Stimulated activated naive CD4-positive, alpha-beta T cell (primary cell): ENCODE measurements at regions not wholly inside any gene's neighbourhood (a gene's known extent, or its start where the extent isn't known, plus 50 kb on each side); places are given as distances from the start of the nearest gene placed in this dataset.

Experiments used
- DNase-seq, 6 experiments: peaks; one replicate each; lab custom pipeline; 2025; lab: John Stamatoyannopoulos, UW

DNA sequence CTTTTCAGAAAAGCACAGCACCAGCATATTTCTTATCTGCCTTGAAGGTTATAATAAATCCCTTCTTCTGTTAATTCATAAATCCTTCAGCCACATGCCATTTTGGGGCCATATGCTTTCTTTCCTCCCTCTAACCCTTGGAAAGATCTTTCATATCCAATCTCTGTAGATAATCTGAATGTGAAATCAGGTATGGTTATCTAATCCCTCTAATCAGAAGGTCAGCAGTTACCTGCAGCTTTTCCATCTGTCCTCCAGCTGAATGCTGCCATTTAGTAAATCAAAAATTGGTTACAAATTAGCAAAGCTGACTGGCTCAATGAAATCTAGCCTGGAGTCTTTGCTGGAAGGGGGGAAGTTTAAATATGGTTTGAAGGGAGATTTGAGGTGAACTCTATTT is 230.5 kb downstream of the PIK3C3 start:
- DNase-seq: no peak

DNA sequence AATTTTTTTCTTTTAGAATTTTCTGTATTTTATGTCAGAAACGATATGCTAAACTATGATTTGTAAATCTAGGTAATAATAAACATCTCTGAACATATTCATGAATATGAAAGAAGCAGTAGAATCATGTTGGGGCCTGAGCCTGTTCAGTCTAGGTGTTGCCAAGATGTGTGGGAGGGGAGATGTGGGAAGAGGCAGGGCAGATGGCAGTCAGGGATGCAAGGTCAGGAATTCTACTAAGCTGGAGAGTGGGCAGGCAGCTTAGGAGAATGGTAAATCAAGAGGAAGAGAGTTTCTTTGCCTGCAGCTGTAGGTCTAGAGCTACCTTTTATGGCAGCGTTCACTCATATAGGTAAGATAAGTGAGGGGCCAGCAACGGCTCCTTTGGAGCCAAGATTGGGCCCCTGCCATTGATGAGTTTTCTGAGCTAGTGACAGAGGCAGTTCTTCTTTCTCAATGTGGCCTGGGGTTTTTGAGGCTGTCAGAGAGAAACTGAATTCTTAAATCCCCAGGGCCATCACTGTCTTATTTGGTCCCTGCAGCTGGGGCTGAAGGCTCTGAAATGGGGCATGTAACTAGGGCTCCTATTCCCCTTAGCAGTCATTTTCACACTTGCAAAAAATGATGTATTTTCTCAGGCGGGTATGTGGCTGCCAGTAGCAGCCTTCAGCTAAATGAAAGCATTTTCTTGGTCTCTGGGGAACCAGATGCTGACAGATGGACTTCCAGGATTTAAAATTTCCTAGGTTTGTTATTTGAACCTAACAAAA is 232.8 kb downstream of the PIK3C3 start:
- DNase-seq: no peak

DNA sequence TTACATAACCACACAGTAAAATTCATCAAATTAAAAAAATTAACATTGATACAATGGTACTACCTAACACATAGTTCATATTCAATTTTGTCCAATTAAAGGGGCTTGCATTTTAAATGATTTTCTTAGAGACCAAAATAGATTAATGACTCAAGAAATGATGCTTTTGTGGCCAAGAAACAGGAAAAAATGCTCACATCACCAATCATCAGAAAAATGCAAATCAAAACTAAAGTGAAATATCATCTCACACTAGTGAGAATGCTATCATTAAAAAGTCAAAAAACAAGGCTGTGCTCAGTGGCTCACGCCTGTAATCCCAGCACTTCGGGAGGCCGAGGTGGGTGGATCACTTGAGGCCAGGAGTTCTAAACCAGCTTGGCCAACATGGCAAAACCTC is 235.6 kb downstream of the PIK3C3 start:
- DNase-seq: no peak

DNA sequence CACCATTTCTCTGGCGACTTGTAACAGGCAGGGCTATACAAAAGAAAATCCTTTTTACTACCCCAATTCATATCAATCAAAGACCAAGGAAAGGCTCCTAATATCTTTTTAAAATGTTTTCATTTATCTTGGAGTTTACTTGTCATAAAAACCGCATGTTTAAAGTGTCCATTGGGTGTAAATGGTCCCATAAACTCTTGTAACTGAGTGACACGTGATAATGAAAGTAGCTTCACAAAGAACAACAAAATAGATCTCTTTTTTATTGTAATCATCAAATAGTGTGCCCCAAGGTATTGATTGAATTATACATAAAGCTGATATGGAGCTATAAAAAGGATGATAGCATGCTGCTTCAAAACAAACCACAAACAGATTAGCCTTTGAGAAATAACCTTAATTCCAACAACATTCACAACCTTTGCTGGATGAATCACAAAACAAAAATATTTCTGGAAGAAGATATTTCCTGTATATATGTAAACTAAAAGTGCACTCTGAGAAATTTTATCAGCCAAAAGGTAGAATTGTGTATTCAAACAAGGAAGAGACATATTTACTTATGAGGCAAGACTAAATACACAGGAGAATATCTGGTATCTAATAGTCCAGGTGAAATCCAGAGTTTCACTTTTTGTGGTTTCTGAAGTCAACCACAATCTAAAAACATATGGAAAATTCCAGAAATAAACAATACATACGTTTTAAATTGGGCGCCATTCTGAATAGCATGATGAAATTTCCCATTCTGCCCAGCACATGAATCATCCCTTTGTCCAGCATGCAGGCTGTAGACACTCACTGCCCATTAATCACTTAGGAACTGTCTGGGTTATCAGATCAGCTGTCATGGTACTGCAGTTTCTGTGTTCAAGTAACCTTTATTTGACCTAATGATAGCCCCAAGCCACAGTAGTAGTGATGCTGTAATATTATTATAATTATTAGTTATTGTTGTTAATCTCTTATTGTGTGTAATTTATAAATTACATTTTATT is 237.5 kb downstream of the PIK3C3 start:
- no peak for DNase-seq

DNA sequence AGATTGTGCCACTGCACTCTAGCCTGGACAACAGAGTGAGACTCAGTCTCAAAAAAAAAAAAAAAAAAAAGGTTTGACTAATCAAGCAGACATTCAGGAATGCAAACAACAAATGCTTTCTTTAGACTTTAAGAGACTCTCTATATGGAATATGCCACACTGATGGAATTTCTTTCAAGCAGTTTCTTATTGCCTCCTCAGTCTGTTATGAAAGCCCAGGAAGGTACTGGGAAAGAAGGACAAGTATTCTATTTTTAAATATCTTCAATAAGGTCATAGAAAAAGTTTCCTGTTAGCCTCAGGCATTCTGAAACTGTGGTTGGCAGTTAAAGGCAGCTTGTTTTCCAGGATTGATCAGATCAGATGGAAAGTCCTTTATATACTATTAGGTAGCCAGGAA is 241.6 kb downstream of the PIK3C3 start:
- DNase-seq: no peak

DNA sequence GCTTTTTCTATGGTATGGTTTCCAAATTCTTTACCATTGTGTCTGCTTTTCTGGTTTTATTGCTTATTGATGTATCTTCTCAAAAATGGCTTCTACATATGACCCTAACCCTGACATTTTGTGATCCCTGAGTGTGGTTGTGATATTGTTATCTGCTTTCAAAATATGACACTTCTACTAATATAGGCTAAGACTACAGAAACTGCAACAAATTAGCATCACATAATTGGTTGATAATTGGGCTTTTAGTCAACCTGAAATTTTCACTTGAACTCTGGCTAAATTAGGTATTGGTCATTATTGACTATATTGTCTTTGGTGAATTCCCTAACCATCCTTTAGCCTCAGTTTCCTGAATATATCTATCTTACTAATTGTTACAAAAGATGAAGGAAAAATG is 246.1 kb downstream of the PIK3C3 start:
- no peak for DNase-seq

DNA sequence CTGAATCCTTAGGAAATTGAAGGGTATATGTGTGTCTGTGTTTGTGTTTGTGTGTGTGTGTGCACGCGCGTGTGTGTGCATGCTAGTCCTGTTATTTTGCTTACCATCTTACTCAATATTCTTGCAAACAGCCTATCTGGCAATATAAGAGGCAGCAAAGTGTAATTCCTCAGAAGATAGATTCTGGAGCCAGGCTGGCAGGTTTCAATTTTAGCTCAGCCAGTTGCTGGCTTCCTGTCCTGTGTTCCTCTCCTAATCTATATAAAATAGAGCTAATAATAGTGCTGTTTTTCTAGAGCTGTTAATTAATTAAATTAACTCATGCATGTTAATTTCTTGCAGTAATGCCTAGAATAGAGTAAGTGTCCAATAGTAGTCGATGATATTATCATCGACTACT is 256.2 kb downstream of the PIK3C3 start:
- no peak for DNase-seq

DNA sequence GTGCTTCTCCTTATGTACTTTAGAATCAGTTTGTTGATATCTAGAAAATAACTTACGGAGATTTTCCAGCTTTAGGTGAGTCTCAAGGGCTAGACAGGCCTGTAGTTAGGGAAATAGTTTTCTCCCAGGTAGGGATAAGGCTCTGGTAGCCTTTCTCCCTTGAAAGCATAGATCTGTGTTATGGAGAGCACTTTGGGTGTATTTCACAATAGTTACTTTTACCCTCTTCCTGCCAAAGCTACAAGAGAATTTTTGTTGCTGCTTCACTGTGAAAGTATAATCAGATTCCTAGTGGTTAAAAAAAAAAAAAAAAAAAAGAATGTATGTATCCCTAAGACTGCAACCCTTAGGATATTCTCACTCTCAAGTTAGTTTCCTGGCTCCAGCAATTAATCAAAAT is 267.5 kb downstream of the PIK3C3 start:
- no peak for DNase-seq

DNA sequence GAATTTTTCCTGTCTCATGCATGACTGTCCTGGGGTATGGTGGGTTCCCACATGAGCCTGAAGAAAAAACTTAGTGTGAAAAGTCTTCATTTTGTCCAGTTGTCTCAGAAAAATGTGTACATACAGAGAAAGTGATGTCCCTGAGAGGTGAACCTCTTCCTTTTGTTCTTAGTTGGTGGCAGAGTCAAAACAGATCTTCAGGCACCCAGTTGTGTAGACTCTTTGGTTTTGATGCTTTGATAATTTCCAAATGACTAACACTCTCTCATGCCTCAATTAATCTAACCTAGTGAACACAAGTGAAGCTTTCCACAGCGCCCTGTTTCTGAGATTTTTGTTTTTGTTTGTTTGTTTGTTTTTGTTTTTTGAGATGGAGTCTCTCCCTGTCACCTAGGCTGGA is 273.5 kb downstream of the PIK3C3 start:
- no peak for DNase-seq

DNA sequence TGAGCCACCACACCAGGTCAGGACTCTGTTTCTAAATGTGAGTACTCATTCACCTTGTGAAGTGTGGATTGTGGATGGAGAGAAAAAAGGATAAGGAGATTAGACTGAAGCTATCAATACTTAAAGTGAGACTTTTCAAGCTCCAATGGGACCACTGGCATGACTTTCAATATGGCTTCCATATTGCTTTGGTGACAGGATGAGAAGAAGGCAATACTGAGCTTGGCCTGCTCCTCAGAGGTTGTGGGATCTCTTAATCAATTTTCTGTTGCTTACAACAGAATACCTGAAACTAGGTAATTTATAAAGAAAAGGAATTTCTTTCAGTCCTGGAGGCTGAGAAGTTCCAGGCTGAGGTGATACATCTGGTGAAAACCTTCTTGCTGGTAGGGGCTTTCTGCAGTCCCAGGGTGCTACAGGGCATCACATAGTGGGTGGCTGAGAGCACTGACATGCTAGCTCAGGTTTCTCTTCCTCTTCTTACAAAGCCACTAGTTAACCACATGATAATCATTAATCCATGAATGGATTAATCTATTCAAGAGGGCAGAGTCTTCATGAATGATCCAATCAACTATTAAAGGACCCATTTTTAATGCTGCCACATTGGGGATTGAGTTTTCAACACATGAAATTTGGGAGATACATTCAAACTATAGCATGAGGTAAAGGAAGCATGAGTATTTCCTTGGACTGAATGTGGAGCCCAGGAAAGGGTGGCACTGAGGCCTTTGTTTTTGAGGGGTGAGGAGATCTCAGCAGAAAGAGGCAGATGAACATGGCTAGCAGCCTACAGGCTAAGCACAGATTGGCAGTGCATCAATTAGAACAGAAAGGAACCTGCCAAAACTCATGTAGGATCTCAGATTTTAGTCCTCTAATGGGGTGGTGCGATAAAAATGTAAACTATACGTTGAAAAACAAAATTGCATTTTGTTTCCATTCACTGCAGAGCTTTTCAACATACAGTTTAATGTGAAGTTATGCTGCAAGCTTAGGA is 274.5 kb downstream of the PIK3C3 start:
- no peak for DNase-seq

DNA sequence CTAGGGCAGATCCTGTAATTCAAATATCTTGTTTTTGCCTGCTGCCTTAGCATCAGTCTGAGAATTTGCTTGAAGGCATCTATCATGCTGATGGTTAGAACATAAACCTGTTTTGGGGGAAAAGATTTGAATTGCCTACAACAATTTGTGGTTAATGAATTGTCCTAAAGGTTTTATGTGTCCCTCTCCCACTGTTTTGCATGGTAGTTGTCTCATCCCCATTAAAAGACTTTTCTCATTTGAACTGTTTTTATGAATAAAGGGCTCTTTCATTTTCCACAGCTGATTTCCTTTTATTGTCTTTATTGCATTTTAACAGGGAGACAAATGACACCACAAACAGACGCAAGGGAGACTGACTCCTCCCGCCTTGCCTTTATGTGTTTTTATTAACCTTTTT is 275.6 kb downstream of the PIK3C3 start:
- no peak for DNase-seq

DNA sequence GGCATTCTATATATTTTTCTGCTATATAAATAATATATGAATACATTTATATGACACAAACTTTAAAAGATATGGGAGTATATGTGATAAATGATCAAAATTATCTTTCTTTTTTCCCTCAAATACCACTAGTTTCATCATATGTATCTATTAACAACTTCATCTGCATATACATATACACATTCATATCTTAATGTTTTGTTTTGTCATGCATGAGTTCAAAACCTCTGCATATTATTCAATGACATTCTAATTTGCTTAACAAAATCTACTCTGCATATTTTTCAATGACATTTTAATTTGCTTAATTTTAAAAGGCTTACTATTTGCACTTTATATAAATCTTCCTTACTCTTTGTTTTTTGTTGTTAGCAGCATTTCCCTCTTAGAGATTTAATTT is 276.2 kb downstream of the PIK3C3 start:
- no peak for DNase-seq

DNA sequence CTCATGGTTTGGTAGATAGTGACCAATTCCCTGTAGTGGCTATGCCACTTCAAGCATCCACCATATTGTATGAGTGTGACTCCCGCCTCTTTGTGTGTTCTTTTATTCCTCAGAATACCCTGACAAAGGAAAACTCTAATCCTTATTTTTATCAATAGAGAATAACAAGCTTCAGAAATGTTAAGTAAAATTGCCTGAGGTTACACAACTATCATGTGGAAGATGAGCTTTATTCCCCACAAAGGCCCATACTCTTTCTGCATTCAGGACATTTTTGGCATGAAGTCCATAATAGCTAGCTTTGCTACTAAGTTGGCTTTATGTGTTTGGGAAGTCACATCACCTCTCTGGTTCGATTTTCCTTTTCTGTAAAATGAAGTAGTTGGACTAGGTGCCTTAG is 276.8 kb downstream of the PIK3C3 start:
- DNase-seq: no peak

DNA sequence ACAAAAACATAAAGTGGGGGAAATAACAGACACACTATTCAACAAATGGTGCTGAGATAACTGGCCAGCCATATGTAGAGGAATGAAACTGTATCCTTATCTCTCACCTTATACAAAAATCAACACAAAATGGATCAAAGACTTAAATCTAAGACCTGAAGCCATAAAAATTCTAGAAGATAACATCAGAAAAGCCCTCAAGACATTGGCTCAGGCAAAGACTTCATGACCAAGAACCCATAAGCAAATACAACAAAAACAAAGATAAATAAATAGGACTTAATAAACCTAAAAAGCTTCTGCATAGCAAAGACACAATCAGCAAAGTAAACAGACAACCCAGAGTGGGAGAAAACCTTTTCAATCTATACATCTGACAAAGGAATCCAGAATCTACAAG is 278.9 kb downstream of the PIK3C3 start:
- DNase-seq: no peak

DNA sequence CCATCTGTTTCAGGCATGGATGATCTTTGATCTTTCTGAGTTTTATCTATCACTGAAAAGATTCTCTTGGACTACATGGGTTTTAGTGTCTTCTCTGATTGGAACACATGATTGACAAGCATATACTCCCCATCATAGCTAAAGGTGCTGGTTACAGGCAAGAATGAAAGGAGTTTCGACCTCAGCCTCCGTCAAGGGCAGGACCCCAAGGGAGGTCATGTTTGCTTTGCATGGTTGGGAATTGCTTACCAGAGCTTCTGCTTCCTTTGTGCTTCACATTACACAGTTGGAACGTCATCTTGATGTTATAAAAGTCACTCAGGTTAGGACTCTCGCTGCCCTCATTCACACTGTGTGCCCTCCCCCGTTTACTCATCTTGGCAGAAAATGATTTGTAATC is 287.7 kb downstream of the PIK3C3 start:
- no peak for DNase-seq

DNA sequence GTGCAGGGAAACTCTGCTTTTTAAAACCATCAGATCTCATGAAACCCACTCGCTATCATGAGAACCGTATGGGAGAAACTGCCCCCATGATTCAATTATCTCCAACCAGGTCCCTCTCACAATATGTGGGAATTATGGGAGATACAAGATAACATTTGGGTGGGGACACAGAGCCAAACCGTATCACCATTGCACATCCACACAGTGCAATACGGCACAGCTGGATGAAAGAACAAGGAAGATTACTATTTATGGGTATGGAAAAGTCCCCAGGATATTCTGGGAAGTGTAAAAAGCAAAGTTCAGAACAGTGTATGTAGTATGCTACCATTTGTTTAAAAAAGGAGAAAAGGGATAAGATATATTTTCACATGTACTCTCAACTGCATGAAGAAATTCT is 290.1 kb downstream of the PIK3C3 start:
- DNase-seq: no peak

DNA sequence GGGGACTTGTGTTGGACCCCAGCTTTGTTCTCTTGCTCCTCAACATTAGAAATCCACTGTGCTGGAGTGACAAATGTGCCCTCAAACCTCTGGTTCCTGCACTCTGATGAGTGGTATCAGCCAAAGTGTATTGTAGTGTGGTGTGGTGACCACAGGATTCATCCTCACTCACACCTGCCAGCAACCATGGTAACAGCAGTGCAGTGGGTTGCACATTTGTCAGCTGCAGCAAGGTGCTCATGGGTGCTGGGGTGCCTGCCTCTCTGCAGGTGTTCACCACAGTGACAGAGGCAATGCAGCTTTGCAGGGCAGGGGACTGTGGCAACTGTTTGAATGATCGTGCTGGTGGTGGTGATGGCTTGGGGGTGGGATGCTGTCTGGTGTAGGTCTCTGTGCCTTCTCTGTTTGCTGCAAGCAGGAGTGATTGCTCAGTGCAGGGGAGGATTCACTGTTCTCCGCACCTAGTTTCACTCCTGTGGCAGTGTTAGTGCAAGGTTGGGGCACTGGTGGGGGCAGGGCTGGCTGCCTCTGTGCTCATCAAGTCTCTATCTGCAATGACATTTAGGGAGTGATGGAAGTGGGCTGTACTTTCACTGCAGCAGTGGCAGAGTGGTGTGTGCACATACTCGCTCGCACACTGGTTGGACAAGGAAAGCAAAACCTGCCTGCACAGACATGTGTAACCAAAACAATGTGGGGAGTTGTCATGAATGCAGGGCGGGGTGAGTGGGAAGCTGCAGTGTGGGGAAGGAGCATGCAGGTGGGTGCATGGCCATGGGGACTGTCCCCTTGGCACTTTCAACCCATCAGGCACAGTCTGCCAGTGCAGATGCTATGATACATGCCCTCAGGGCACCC is 301.1 kb downstream of the PIK3C3 start:
- no peak for DNase-seq

DNA sequence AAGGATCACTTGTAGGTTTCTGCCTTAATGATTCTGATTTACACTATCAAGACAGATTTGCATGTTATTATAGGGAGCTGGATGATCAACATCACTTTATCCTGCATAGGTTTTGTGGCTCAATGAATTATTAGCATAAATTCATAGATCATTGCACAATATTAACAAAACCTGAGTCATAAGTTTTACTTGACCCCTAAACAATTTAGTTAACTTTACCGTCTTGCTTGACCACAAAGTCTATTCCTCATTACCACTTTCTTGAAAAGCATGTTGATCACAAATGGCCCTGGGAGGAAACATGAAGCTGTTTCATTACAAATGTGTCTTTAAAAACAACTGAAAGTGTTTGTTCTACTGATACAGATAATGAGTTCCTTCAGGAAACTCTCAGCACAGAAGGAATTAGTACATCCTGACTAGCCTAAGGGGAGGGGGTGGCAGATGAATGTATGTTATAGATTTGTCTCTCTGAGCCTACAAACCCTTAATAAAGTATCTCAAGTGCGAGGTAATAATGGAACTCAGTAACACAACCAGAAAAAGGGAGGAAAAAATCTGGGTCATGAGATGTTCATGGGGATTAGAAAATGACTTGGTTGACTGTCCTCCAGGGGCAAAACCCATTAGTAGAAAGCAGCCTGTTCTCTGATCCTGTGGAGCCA is 303.4 kb downstream of the PIK3C3 start:
- no peak for DNase-seq

DNA sequence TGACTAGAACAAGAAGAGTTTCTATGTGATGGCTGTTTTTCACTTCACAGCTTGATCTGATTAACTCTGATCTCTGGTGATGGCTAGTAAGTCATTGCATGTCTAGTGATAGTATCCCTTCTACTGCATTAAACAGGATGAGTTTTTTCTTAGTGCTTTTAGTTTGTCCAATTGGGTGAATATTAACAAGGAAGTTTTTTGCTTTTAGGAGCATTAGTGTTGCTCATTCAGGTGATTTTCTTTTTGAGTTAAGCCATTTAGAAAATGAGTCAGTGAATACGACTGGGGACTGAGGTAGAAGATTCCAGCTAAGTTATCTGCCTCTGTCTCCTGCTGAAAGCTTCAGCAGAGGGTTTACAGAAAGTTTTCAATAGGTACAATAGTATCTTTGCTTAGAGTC is 306.7 kb downstream of the PIK3C3 start:
- no peak for DNase-seq

DNA sequence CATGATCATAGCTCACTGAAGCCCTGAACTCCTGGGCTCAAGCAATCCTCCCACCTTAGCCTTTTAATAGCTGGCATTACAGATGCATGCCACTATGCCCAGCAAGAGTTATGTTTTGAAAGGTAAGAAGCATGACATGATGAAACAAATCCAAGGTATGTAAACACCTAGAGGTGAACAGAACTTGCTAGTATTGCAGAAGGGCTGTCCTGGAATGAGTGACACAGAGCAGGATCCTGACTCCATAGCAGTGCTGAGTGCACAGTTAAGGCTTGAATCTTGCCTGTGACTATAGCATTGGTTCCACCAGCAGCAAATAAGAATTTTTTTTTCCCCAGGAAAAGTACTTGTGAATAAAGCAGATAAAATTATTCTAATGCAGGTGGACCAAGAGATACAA is 309.5 kb downstream of the PIK3C3 start:
- DNase-seq: no peak
